ENCODE measurements at regions not wholly inside any gene's neighbourhood (a gene's known extent, or its start where the extent isn't known, plus 50 kb on each side); places are given as distances from the start of the nearest gene placed in this dataset.

DNA sequence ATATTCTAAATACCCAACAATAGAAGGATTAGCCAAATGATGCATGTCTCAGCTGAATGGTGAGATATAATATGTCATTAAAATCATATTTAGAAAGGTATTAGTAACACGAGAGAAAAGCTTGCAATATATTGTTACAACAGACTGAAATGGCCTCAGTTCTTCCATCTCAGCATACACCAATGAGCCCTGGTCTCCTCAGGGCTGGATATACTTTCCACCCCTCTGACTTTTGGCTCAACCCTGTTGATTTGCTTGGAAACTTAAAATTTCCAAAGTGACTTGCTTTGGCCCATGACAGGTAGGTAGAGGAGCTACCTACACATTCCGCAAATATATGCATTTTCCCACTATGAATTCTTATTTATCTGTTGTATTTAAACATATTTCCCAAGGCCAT, 908.1 kb upstream of the TMEM132C start:
- DNase-seq, result no peak

DNA sequence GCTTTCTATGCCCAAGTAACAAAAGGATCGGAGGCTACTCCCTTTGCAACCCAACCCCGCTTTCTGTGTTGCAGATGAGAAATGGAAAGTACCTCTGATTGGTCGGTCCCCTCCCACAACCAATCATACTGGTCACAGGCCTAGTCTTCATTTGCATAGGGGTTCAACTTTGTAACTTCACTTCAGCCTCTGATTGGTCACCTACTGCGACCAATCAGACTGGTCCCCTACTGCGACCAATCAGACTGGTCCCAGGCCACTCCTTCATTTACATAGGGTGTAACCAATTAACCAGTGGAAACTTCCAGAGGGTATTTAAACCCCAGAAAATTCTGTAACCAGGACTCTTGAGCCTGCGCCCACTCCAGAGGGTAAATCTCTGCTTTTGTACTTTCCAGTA, 906.4 kb upstream of the TMEM132C start:
- DNase-seq, result no peak

DNA sequence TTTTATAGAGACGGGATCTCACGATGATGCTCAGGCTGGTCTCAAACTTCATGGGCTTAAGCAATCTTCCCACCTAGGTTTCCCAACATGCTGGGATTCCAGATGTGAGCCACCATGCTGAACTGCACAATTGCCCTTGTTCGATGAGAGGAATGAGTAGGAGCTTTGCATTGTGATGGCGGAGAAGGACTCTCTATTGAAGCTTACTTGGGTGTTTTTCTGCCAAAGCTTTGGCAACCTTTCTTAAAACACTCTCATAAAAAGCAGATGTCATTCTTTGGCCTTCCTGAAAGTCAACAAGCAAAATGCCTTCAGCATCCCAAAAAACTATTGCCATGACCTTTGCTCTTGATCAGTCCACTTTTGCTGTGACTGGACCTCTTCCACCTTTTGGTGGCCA, 904.8 kb upstream of the TMEM132C start:
- DNase-seq, result no peak

DNA sequence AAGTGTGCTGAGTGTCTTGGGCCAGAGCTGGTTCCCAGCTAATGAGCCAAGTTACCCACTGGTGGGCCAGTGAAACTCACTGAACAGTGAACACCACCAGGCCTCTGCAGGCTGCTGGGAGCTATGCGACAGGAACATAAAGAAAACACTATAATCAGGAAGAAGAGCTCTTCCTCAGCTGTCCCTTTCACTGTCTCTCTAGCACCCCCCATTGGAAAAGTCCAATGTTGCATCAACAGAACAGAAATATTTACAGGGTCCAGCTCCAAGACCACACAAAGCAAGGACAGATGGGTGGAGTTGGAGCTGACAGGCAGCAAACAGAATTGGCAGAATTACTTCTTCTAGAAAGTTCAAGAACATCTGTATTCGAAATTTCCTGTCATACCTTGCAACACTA, 903.6 kb upstream of the TMEM132C start:
- no peak for DNase-seq

DNA sequence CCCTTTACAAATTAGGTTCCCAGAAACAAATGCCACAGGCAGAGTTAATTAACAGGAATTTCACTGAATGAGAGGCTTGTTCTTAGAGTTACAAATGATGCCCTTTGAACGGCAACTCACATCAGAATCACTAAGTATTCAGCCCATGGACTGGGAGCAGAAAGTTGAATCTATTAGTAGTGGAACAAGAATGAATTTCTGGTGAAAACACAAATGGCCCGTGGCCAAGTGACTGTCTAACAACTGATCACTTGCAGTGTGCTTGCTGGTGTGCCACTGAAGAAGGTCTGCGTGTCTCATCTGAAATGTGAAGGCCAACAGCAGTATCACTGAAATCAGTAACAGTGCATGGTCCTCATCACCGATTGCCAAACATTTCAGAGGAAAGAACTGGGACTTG, 893.4 kb upstream of the TMEM132C start:
- DNase-seq, result no peak

DNA sequence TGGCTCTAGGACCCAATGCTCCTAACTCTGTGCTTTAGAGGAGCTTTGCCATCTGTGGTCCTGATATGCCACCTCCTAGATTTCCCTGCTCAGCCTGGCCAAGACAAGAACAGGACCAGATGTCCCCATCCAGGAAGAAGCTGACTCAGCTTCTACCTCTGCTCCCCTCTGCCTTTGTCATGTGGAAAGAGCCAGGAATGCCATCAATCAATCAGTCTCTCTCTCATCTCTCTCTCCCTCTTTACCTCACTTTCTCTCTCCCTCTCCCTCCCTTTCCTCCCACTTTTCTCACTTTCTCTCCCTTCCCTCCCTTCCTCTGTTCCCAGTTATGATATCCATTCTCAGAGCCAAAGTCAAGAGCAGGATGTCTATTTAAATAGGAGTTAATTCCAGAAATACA, 892.5 kb upstream of the TMEM132C start:
- no peak for DNase-seq

DNA sequence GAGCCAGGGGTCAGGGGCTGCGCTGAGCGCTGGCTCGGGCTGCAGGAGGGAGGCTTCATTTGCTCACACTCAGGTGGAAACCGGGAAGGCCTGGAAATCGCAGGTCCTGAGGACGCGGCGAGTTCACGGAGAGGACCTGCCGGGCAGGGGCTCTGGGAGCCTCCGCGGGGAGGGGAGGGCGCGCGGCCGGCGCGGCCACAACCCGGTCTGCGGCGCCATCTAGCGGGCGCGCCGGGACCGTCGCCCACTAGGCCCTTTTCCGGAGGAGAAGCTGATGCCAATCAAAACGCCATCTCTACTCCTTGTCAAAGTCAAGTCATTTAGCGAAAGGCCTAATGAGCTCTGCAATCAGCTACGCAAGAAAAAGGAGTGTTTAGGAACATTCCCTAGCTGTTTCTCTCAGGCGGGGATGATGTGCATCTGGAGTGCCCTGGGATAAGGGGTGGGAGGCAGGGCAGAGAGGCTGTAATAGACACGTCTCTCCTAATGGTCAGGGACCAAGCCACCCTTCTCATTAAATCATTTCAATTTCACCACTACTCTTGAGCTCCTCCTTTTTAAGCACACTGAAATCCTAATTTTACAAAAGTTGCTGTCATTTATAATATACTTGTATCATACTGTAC, 885.8 kb upstream of the TMEM132C start:
- DNase-seq, result peak; percentile 82

DNA sequence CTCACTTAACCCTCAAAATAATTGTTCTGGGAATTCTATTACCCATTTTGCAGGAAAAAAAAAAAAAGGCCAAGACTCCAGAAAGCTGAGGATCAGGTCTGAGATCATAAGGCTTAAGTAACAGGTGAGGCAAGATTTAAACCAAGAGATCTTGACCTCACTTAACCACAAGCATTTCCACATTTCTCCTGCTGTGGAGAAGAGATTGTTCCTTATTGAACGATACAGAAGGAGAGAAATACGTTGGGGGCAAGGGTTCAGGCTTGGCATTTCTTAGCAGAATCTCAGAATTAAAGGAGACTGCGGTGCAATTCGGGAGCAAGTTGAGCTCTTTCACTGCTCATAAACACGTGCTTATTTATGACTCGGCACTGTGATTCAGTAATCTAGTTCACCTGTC, 885.3 kb upstream of the TMEM132C start:
- DNase-seq, result no peak

DNA sequence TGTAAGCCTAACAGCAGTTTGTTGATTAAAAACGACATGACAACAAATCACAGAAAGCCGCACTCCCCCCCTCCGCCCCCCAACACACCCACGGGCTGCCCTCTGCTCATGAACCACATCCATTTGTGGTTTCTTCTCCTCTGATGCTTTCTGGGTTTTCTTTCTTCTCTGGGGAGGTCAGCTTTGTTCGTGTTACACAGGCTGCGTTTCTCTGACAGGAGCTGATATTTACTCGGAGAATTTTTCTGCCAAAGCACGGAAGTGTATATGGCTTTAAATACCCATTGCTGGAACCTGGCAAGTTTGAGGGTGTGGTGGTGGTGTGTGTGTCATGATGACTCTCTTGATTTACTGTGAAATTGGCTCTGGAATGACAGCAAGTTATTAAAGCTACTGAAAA, 883.7 kb upstream of the TMEM132C start:
- DNase-seq, result no peak

DNA sequence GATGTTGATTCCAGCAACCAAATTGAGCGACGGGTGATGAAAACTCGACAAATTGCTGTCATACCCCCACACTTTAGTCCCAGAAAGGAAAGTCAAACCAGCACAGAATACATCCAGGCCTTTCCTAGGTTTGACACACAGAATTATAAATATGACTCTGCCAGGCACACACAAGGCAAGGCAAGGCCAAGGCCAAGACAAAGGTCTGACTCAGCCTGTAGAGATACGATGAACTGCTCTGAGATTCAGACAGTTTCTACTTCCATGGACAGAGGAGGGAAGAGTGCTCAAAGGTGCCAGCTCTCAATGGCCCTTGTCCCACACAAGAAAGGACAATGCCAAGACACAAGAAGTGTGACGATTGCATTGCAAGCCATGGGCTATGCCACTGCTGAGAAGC, 880.2 kb upstream of the TMEM132C start:
- no peak for DNase-seq

DNA sequence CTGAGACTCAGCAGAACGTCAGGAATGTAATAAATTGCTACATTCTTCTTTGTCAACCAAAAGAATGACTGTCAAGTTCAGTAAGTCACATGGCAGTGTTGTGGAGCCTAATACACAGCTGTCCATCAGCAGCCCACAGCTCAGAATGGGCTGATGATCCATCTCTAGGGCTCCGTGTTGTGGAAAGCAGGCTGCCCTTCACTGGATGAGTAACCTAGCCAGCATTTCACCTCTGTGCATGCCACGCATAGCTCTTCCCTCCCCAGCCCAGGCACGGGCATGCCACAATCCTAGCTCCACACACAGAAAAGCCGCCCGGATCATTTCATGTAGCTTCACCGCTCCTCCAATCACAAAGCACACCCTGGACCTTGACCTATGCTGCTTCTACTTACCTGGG, 878.0 kb upstream of the TMEM132C start:
- DNase-seq, result no peak

DNA sequence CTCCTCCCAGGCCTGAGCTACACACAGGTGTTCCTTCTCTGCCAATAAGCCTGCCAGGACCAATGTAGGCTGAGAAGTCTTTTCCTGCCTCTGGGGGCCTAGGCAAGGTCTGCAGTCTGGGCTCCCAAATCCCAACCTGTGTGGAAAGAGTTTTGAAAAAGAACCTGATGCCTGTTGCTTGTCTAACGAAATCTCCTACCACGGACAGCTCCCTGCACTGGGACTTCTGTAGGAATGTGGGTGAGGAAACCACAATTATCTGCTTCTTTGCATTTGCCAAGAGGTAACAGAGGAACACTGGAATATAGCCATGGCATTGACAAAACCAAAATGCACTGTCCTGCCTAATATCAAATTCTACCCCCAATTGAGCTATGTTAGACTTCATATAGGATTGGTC, 877.0 kb upstream of the TMEM132C start:
- no peak for DNase-seq

DNA sequence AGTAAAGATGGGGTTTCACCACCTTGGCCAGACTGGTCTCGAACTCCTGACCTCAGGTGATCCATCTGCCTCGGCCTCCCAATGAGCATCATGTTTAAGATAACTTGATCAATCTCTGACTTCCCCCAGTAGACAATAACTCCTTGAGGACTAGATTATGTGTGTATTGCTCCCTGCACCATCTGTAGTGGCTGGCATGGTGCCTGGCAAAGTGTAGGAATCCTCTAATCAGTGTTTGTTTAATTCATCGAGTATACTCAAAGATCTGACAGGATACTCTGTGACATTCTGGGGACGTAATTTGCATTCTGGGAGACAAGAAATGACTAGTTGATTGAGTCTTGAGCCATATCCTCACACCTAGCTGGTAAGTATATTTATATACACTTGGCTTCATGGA, 873.5 kb upstream of the TMEM132C start:
- DNase-seq, result no peak

DNA sequence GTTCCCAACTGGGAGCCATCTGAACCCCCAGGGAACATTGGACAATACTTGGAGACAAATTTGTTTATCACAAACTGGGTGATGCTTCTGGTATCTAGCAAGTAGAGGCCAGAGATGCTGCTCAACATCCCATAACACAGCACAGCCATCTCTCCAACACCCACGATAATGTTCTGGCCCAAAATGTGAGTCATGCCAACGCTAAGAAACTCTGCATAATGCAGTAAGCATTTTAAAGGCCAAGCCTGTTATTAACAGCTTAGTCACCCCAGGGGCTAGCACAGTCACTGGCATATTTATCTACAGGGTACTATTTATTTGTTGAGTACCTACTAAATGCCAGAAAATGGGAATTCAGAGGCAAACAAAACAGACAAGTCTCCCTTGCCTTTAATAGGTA, 873.1 kb upstream of the TMEM132C start:
- DNase-seq, result no peak

DNA sequence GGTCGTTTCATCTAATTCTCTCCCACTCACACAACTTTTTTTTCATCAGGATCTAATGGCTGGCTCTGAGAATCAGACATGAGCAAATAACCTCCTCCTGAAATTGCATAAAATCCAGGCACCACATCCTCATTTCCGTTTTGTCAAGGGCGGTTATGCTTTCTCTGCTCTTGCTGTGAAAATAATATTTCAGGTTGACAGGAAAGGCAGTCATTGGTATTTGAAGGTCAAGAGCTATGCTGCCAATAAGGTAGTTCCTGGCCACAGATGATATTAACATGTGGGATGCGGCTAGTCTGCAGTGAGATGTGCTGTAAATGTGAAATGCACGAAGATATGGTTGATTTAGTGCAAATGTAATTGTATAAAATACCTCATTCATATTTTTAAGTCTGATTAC, 870.2 kb upstream of the TMEM132C start:
- no peak for DNase-seq

DNA sequence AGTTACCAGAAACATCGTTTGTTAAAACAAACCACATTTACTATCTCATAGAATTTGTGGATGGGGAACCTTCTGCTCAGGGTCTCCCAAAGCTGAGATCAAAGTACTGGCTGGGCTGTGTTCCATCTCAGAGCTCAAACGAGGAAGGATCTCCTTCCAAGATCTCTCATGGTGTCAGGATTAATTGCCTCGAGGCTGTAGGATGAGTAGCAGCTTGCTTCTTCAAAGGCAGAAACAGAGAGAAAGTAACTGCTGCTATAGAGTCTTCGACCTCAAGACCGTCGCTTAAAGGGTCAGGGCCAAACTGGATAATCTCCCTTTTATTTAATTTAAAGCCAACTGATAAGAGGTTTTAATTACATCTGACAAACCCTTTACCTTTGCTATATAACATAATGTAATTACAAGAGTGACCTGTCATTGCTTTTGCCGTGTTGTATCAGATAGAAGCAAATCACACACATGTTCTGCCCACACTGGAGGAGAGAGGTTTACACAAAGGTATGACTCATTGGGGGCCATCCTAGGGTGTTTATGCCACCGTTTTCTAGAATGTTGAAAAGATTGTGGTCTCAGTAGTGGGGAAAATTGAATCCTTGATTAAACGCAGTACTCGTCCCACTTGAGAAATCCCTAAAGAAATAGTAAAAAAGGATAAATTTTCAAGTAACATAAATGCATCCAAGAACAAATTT, 868.8 kb upstream of the TMEM132C start:
- no peak for DNase-seq

DNA sequence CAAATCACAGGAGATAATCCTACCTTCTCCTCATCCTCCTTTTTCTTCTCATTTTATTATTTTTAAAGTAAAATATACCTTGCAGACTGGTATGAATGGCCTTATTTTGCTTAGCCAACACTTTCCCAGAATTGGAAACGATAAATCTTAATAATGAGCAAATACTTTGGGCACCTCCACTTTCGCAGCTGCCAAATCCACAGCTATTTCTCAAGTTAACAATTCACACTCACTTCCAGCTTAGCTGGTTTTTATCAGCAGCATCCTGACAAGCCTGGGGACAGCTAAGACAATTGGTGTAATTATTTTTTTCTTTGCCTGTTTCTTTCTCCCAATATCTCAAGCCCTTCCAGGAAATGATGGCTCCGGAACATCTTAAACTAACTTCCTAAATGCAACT, 867.5 kb upstream of the TMEM132C start:
- DNase-seq, result no peak

DNA sequence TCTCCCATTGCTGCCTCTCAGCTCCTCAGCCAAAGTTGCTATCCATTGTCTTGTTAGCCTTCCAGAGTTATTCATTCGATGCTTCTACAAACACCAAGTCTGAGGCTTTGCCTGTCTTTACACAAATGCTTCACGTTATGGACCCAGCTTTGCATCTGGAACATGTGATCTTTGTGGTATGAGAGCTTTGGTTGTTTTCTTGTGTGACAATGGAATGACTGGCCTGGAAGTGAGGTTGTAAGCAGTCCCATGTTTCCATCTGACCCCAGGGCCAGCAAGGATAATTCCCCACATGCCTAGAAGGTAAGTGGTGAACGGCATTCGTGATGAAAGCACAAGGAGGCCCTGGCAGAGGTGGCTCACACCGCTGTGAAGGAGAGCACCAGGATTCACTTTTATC, 866.7 kb upstream of the TMEM132C start:
- DNase-seq, result no peak

DNA sequence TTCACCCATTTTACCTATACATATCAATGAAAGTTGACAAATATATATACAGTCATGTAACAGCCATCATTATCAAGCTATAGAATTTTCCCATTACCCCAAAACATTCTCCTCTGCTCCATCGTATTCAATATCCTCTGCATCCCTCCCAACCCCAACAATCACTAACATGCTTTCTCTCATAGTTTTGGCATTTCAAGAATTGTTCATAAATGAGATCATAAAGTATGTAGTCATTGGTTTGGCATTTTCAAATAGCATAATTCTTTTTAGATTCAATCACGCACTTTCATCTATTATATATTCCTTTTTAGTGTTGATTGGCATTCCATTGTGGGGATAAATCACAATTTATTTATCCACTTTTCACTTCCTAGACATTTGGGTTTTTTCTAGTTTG, 866.0 kb upstream of the TMEM132C start:
- no peak for DNase-seq

DNA sequence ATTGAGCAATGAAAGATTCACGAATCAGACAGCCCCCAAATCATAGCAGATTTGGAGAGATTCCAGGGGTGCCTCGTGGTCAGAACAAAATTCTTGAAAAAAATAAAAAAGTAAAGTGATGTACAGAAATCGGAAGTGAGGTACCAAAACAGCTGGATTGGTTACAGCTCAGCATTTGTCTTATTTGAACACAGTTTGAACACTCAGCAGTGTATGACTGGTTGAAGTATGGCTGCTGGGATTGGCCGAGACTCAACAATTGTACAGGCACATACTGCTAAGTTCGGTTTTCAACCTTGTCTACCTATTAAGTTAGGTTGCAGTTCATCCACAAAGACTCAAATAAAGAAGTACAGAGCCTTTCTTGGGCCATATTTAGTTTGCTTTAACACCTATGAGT, 865.4 kb upstream of the TMEM132C start:
- DNase-seq, result no peak

DNA sequence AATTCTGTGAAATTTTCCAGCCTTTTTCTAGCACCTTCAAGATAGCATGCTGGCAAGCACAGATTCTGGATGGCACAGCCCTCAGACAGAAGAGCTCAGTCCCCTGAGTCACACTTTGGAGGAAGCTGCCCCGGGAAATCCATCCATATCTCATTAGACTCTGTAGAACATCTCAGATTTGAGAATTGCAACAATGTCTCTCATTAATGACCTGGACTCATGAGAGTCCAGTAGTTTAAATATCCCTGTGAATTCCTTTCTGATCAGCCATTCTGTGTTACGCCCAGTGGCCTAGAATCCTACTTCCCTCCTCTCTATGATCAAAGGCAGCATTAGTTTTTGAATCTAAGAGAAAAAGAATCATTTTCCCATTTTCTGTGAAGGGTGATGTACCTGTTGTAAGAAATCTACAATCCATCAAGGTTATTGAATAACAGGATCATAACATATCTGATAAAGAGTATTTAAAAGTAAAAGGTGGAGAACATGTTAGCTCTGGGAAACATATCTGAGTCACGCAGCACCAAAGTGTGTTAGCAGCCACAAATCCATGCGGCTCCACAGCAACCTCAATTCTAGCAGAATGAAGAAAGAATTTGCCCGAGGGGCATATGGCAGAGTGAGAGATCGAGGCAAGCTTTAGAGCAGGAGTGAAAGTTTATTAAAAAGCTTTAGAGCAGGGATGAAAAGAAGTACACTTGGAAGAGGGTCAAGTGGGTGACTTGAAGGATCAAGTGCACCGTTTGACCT, 855.6 kb upstream of the TMEM132C start:
- no peak for DNase-seq

DNA sequence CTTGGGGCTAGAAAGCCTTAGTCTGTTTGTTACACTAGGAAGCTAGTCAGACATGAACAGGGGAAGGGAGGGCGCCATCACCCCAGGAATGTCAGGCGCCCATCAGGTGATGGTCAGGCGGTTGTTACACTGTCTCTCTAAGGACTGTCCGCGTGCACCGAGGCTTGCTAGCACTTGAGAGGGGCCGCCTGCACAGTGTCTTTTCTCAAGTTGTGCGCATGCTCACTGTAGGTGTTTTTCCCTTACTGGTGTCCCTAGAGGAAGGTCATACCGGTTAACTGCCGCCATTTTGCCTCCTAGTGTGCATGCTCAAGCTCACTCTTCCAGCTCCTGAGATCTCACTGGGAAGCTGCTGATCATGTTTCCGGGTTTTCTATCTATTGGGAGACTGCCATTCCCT, 855.0 kb upstream of the TMEM132C start:
- DNase-seq, result no peak

DNA sequence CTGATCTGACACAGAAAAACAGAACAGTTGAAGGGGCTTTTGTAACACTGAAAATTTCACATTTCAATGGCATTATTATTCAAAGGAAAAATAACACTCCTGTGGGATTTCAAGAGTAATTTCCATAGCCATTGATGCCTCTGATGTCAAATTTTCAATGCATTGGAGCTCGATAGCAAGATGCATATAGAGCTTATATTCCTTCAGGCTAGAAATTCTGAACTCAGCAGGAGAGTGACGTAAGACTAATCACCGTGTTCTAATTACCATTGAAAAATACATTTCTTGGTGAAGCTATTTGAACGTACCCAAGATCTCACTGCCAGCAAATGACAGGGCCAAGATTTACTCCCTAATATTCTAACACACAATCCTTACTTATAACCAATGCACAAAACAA, 854.1 kb upstream of the TMEM132C start:
- no peak for DNase-seq

DNA sequence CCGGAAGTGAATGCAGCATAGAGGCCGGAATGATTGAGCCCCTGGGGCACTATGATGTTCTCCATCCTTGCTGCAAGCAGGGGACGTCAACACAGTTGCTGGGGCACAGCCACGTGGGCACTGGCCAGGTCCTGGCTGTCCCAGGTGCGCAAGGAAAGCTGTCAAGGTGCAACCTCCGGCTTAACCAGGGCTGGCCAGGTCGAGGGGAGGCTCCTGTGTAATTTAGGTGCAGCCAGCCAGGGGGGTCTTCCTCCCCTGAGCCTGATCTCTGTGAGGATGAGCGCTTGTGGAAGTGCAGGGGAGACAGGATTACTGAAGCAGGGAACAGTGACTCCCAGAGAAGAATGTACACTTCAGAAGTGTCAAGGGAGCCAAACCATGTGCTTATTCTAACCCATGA, 852.8 kb upstream of the TMEM132C start:
- DNase-seq, result no peak

DNA sequence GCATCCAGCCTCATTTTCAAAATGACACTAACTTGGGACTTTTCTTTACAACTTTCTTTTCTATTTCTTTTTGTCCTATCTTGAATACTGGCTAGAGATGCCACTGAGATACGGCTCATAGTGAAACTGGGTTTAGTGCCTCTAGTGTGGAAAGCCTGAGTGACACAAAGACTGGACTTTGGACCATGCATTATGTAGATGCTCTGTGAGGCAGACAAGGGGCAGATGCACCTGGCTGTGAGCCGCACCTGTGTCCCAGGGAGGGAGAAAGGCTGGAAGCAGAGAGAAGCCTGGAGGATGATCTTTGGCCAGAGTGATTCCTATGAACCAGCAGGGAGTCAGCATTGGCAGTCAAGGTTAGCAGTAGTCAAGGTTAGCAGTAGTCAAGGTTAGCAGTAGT, 852.3 kb upstream of the TMEM132C start:
- no peak for DNase-seq

Measured in NCI-H510A treated with DMSO at 0.1 percent for 48 hours (cell line).